DND-41 (cell line): ENCODE measurements at regions not wholly inside any gene's neighbourhood (a gene's known extent, or its start where the extent isn't known, plus 50 kb on each side); places are given as distances from the start of the nearest gene placed in this dataset.
"Not testable (repeated sequence)": the region's sequence is repeated elsewhere in the genome, so short reads cannot be mapped to it uniquely, and the experiment has no call there.

Experiments
- ATAC-seq: fragments of 200-7000 bp; cut with Tn5 transposase; 3 replicates; pipeline ENCODE4 v1.9.1; 2021; ENCODE audit warnings: low read depth; ENCODE audit not compliant: insufficient read depth
- DNase-seq: peaks from one replicate; pipeline ENCODE4 v3.0.0-alpha.2; 2020
- H2AFZ ChIP-seq: 2 replicates; pipeline ENCODE4 v1.6.0; 2012; ENCODE audit warnings: low read depth, low read length
- H3K27ac ChIP-seq: 2 replicates; pipeline ENCODE4 v1.5.1; 2012; ENCODE audit warnings: low read length, inconsistent platforms
- H3K27me3 ChIP-seq: fragments of 200-600 bp; sonication (generic); 2 replicates; pipeline ENCODE4 v1.6.0; 2012; ENCODE audit warnings: low read length, mild to moderate bottlenecking, inconsistent platforms; ENCODE audit not compliant: insufficient read depth, poor library complexity
- H3K36me3 ChIP-seq: 2 replicates; pipeline ENCODE4 v1.5.1; 2012; ENCODE audit warnings: low read length, inconsistent platforms; ENCODE audit not compliant: insufficient read depth
- H3K4me1 ChIP-seq: 2 replicates; pipeline ENCODE4 v1.5.1; 2012; ENCODE audit warnings: mild to moderate bottlenecking, low read length; ENCODE audit not compliant: insufficient read depth
- H3K4me2 ChIP-seq: 2 replicates; pipeline ENCODE4 v1.6.0; 2012; ENCODE audit warnings: mild to moderate bottlenecking, moderate library complexity, low read length, inconsistent platforms; ENCODE audit not compliant: insufficient read depth
- H3K4me3 ChIP-seq, 2 experiments: fragments of 200-600 bp in 1 of 2; shearing (Covaris generic) in 1 of 2; 2 replicates each; pipeline ENCODE4 v1.5.1; 2012 to 2016; ENCODE audit warnings: inconsistent platforms in 2 of 2, low read length in 2 of 2, mild to moderate bottlenecking in 2 of 2, low read depth in 1 of 2, moderate library complexity in 1 of 2
- H3K79me2 ChIP-seq: 2 replicates; pipeline ENCODE4 v1.6.0; 2012; ENCODE audit warnings: low read length, inconsistent platforms; ENCODE audit not compliant: insufficient read depth
- H3K9ac ChIP-seq: 2 replicates; pipeline ENCODE4 v1.6.0; 2012; ENCODE audit warnings: low read depth, mild to moderate bottlenecking, inconsistent platforms, low read length, moderate library complexity
- H3K9me3 ChIP-seq: 2 replicates; pipeline ENCODE4 v1.5.1; 2012; ENCODE audit warnings: low read length, moderate library complexity, mild to moderate bottlenecking, inconsistent platforms; ENCODE audit not compliant: insufficient read depth, severe bottlenecking
- H4K20me1 ChIP-seq: 2 replicates; pipeline ENCODE4 v1.6.0; 2012; ENCODE audit warnings: low read length; ENCODE audit not compliant: insufficient read depth
- CTCF ChIP-seq: IDR thresholded peaks from 2 replicates; pipeline ENCODE4 v1.5.1; 2012; ENCODE audit warnings: borderline replicate concordance, low read length, moderate library complexity, mild to moderate bottlenecking; ENCODE audit not compliant: poor library complexity, severe bottlenecking; ENCODE audit errors: extremely low read depth
- EZH2 ChIP-seq: IDR thresholded peaks from 3 replicates; pipeline ENCODE4 v1.6.1; 2012; ENCODE audit warnings: borderline replicate concordance, low read depth, mild to moderate bottlenecking, moderate library complexity, low read length, inconsistent platforms; ENCODE audit not compliant: severe bottlenecking

- Histone ChIP-seq H2AFZ (no peak overlapping the region), H4K20me1 (no peaks in the 10 kb centered on the region), H3K9ac (no peak overlapping the region), H3K4me2 (no peak overlapping the region), H3K9me3 (no peaks in the 10 kb centered on the region), H3K27ac (no peak overlapping the region), H3K4me1 (no peaks in the 10 kb centered on the region), H3K4me3 (no peak overlapping the region), H3K27me3 (no peaks in the 10 kb centered on the region), H3K79me2 (no peaks in the 10 kb centered on the region), H3K36me3 (no peaks in the 10 kb centered on the region)
- no peak for TF ChIP-seq EZH2
- no peak for TF ChIP-seq CTCF
- DNase-seq (no peak), ATAC-seq (no peak)
Observed at GRCh38 chr6:112539355-112539754, 192.2 kb downstream of the RFPL4B start.

GRCh38 chr6:112541847-112542246 is 194.7 kb downstream of the RFPL4B start:
- H3K79me2 ChIP-seq, H2AFZ ChIP-seq, ATAC-seq, H3K9ac ChIP-seq, H3K27ac ChIP-seq, H3K4me1 ChIP-seq, H3K4me3 ChIP-seq, H4K20me1 ChIP-seq, H3K36me3 ChIP-seq, H3K9me3 ChIP-seq, H3K27me3 ChIP-seq, H3K4me2 ChIP-seq: not testable (repeated sequence)
- TF ChIP-seq CTCF = peak; percentile 29
- DNase-seq = peak; percentile 15

- H3K27ac ChIP-seq, H4K20me1 ChIP-seq, ATAC-seq, H3K4me3 ChIP-seq, H3K9me3 ChIP-seq, H2AFZ ChIP-seq, DNase-seq, H3K36me3 ChIP-seq, H3K27me3 ChIP-seq, H3K4me2 ChIP-seq, H3K79me2 ChIP-seq, H3K9ac ChIP-seq, H3K4me1 ChIP-seq: not testable (repeated sequence)
Observed at GRCh38 chr6:112547321-112548085, 200.4 kb downstream of the RFPL4B start.

- Histone ChIP-seq H3K4me1 (no peaks in the 10 kb centered on the region), H3K9ac (no peak overlapping the region), H3K9me3 (no peaks in the 10 kb centered on the region), H3K36me3 (no peaks in the 10 kb centered on the region), H3K4me3 (no peak overlapping the region), H3K79me2 (no peaks in the 10 kb centered on the region), H4K20me1 (no peaks in the 10 kb centered on the region), H3K27ac (no peak overlapping the region), H2AFZ (no peak overlapping the region), H3K4me2 (no peak overlapping the region), H3K27me3 (no peaks in the 10 kb centered on the region)
- ATAC-seq (no peak), DNase-seq (no peak)
- TF ChIP-seq EZH2 = no peak
- TF ChIP-seq CTCF = no peak
Observed at GRCh38 chr6:112549749-112550148, 202.6 kb downstream of the RFPL4B start.
